HEK293 (cell line): ENCODE measurements at regions not wholly inside any gene's neighbourhood (a gene's known extent, or its start where the extent isn't known, plus 50 kb on each side); places are given as distances from the start of the nearest gene placed in this dataset.

Experiments
- ATF2 ChIP-seq: fragments of 450-650 bp; formaldehyde crosslinking; IDR thresholded peaks from 2 replicates; pipeline ENCODE4 v1.5.1; 2016; ENCODE audit warnings: missing biosample characterization, missing genetic modification characterization, low read depth
- GLIS1 ChIP-seq: fragments of 450-650 bp; formaldehyde crosslinking; IDR thresholded peaks from 2 replicates; pipeline ENCODE4 v1.5.1; 2016; ENCODE audit warnings: missing biosample characterization, missing genetic modification characterization
- PRDM6 ChIP-seq: fragments of 450-650 bp; formaldehyde crosslinking; IDR thresholded peaks from 2 replicates; pipeline ENCODE4 v1.5.1; 2017; ENCODE audit warnings: missing biosample characterization, missing genetic modification characterization
- ZBTB17 ChIP-seq: fragments of 450-650 bp; formaldehyde crosslinking; IDR thresholded peaks from 2 replicates; pipeline ENCODE4 v1.5.1; 2016; ENCODE audit warnings: missing biosample characterization, missing genetic modification characterization
- ZFP37 ChIP-seq: fragments of 450-650 bp; formaldehyde crosslinking; IDR thresholded peaks from 2 replicates; pipeline ENCODE4 v1.5.1; 2016; ENCODE audit warnings: missing biosample characterization, missing genetic modification characterization
- ZFP41 ChIP-seq: fragments of 450-650 bp; formaldehyde crosslinking; IDR thresholded peaks from 2 replicates; pipeline ENCODE4 v1.5.1; 2016; ENCODE audit warnings: missing biosample characterization, missing genetic modification characterization, borderline replicate concordance
- ZNF239 ChIP-seq: fragments of 450-650 bp; formaldehyde crosslinking; IDR thresholded peaks from 2 replicates; pipeline ENCODE4 v1.5.1; 2016; ENCODE audit warnings: missing biosample characterization, missing genetic modification characterization
- ZNF423 ChIP-seq: fragments of 450-650 bp; formaldehyde crosslinking; IDR thresholded peaks from 2 replicates; pipeline ENCODE4 v1.5.1; 2016; ENCODE audit warnings: missing biosample characterization, missing genetic modification characterization
- TF ChIP-seq, protein P1 (sequence below): fragments of 450-650 bp; formaldehyde crosslinking; IDR thresholded peaks from 2 replicates; pipeline ENCODE4 v1.5.1; 2016; ENCODE audit warnings: missing biosample characterization, missing genetic modification characterization
- TF ChIP-seq, protein P2 (sequence below): fragments of 450-650 bp; IDR thresholded peaks from 2 replicates; pipeline ENCODE4 v1.5.1; 2018; ENCODE audit warnings: missing biosample characterization, missing genetic modification characterization

GRCh38 chr18:37675699-37676098 is 110.1 kb upstream of the CELF4 start:
- TF ChIP-seq ZBTB17 (tag by site-specific recombination) (no peak), ATF2 (tag by site-specific recombination) (no peak), PRDM6 (tag by site-specific recombination) (no peak), ZNF239 (tag by site-specific recombination) (no peak), ZFP41 (tag by site-specific recombination) (no peak), ZFP37 (tag by site-specific recombination) (no peak), GLIS1 (tag by site-specific recombination) (no peak), ZNF423 (tag by site-specific recombination) (no peak)
- TF ChIP-seq, protein P1, sequence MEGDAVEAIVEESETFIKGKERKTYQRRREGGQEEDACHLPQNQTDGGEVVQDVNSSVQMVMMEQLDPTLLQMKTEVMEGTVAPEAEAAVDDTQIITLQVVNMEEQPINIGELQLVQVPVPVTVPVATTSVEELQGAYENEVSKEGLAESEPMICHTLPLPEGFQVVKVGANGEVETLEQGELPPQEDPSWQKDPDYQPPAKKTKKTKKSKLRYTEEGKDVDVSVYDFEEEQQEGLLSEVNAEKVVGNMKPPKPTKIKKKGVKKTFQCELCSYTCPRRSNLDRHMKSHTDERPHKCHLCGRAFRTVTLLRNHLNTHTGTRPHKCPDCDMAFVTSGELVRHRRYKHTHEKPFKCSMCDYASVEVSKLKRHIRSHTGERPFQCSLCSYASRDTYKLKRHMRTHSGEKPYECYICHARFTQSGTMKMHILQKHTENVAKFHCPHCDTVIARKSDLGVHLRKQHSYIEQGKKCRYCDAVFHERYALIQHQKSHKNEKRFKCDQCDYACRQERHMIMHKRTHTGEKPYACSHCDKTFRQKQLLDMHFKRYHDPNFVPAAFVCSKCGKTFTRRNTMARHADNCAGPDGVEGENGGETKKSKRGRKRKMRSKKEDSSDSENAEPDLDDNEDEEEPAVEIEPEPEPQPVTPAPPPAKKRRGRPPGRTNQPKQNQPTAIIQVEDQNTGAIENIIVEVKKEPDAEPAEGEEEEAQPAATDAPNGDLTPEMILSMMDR: no peak
- TF ChIP-seq, protein P2, sequence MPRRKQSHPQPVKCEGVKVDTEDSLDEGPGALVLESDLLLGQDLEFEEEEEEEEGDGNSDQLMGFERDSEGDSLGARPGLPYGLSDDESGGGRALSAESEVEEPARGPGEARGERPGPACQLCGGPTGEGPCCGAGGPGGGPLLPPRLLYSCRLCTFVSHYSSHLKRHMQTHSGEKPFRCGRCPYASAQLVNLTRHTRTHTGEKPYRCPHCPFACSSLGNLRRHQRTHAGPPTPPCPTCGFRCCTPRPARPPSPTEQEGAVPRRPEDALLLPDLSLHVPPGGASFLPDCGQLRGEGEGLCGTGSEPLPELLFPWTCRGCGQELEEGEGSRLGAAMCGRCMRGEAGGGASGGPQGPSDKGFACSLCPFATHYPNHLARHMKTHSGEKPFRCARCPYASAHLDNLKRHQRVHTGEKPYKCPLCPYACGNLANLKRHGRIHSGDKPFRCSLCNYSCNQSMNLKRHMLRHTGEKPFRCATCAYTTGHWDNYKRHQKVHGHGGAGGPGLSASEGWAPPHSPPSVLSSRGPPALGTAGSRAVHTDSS (tag by site-specific recombination): no peak
